Erythroblast (primary cell): ENCODE measurements at regions not wholly inside any gene's neighbourhood (a gene's known extent, or its start where the extent isn't known, plus 50 kb on each side); places are given as distances from the start of the nearest gene placed in this dataset.

Experiments
- GATA1 ChIP-seq: IDR thresholded peaks from 2 replicates; pipeline ENCODE4 v1.6.1; 2011; ENCODE audit warnings: low read depth, mild to moderate bottlenecking, control low read depth, low read length, moderate library complexity
- POLR2A ChIP-seq: IDR thresholded peaks from 2 replicates; pipeline ENCODE4 v1.6.1; 2011; ENCODE audit warnings: mild to moderate bottlenecking, low read length

DNA sequence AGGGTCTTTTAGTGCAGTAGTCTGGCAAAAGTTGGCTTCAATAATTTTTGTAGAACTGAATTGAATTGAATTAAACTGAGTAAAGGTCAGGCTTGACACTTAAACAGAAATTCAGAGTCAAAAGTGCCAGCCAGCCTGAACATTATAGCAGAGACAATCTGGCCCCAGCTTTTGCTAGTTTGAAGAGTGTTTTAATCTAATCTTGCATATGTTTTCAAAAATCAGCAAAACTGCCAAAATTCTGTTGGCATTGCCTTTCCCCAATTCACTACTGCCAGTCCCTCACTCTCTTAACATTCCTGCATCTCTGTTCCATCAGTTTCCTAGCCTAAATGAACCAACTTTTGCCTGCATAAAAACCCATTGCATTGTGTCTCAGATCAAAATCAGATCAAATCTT lies 403.8 kb downstream of the NUF2 start:
- TF ChIP-seq GATA1, result no peak
- TF ChIP-seq POLR2A, result no peak
